Karpas-422 (cell line): ENCODE measurements at regions not wholly inside any gene's neighbourhood (a gene's known extent, or its start where the extent isn't known, plus 50 kb on each side); places are given as distances from the start of the nearest gene placed in this dataset.

Source experiments
- DNase-seq: peaks from one replicate; pipeline ENCODE4 v3.0.0-alpha.2; 2015
- H2AFZ ChIP-seq: fragments of 200-600 bp; sonication (generic); 2 replicates; pipeline ENCODE4 v1.6.1; 2014; ENCODE audit warnings: antibody characterized with exemption, low read length, mixed read lengths
- H3K27ac ChIP-seq: fragments of 200-600 bp; sonication (generic); 2 replicates; pipeline ENCODE4 v1.5.1; 2014; ENCODE audit warnings: mild to moderate bottlenecking, low read length, moderate library complexity
- H3K27me3 ChIP-seq: fragments of 200-600 bp; sonication (generic); 2 replicates; pipeline ENCODE4 v1.6.1; 2014; ENCODE audit warnings: low read length, mixed read lengths
- H3K36me3 ChIP-seq: fragments of 200-600 bp; sonication (generic); 2 replicates; pipeline ENCODE4 v1.6.1; 2014; ENCODE audit warnings: low read length, mixed read lengths; ENCODE audit not compliant: insufficient read depth
- H3K4me1 ChIP-seq: fragments of 200-600 bp; sonication (generic); 2 replicates; pipeline ENCODE4 v1.6.1; 2014; ENCODE audit warnings: mild to moderate bottlenecking, low read length, mixed read lengths
- H3K4me2 ChIP-seq: fragments of 200-600 bp; sonication (generic); 2 replicates; pipeline ENCODE4 v1.6.1; 2014; ENCODE audit warnings: low read length, low read depth, mild to moderate bottlenecking; ENCODE audit not compliant: poor library complexity, severe bottlenecking
- H3K4me3 ChIP-seq: fragments of 200-600 bp; sonication (generic); 2 replicates; pipeline ENCODE4 v1.5.1; 2014; ENCODE audit warnings: mild to moderate bottlenecking, antibody characterized with exemption, low read length, mixed read lengths
- H3K79me2 ChIP-seq: fragments of 200-600 bp; sonication (generic); 2 replicates; pipeline ENCODE4 v1.6.1; 2014; ENCODE audit warnings: mild to moderate bottlenecking, low read length, mixed read lengths
- H3K9ac ChIP-seq: fragments of 200-600 bp; sonication (generic); 2 replicates; pipeline ENCODE4 v1.6.0; 2014; ENCODE audit warnings: low read length
- H3K9me2 ChIP-seq: fragments of 200-600 bp; sonication (generic), shearing (Covaris generic); replicated peaks from 2 replicates; pipeline ENCODE4 v1.6.0; 2014; ENCODE audit warnings: mild to moderate bottlenecking, low read length, moderate library complexity; ENCODE audit not compliant: insufficient read depth
- H3K9me3 ChIP-seq: fragments of 300-700, 200-600 bp; sonication (generic); 2 replicates; pipeline ENCODE4 v1.6.1; 2014; ENCODE audit warnings: low read length, mixed read lengths
- H4K20me1 ChIP-seq: fragments of 200-600 bp; sonication (generic); 2 replicates; pipeline ENCODE4 v1.6.1; 2014; ENCODE audit warnings: mild to moderate bottlenecking, antibody characterized with exemption, low read length, low read depth; ENCODE audit not compliant: insufficient read depth

- Histone ChIP-seq H3K4me2 (no peak overlapping the region), H3K9ac (no peak overlapping the region), H3K79me2 (no peaks in the 10 kb centered on the region)
Measured at GRCh38 chr9:95822583-95823431, 52.7 kb upstream of the ERCC6L2 start.

GRCh38 chr9:95822015-95822414 lies 53.5 kb upstream of the ERCC6L2 start:
- Histone ChIP-seq H3K36me3 (no peaks in the 10 kb centered on the region), H3K79me2 (no peaks in the 10 kb centered on the region), H3K4me2 (no peak overlapping the region), H3K9ac (no peak overlapping the region), H3K27me3 (no peaks in the 10 kb centered on the region), H3K27ac (no peak overlapping the region), H3K9me3 (no peaks in the 10 kb centered on the region), H3K4me3 (no peak overlapping the region), H3K4me1 (no peaks in the 10 kb centered on the region), H3K9me2 (no peaks in the 10 kb centered on the region), H2AFZ (no peak overlapping the region), H4K20me1 (no peaks in the 10 kb centered on the region)
- DNase-seq, result no peak

More at GRCh38 chr9:95822583-95823431, 52.7 kb upstream of the ERCC6L2 start:
- Histone ChIP-seq H2AFZ (no peak overlapping the region), H3K36me3 (no peaks in the 10 kb centered on the region), H3K9me3 (no peaks in the 10 kb centered on the region), H3K9me2 (no peaks in the 10 kb centered on the region), H4K20me1 (no peaks in the 10 kb centered on the region), H3K27ac (no peak overlapping the region), H3K27me3 (no peaks in the 10 kb centered on the region), H3K4me3 (no peak overlapping the region), H3K4me1 (no peaks in the 10 kb centered on the region)
- no peak for DNase-seq

GRCh38 chr9:95820074-95820473 lies 55.4 kb upstream of the ERCC6L2 start:
- Histone ChIP-seq H3K36me3 (no peaks in the 10 kb centered on the region), H2AFZ (no peak overlapping the region), H3K4me1 (no peaks in the 10 kb centered on the region), H3K9ac (no peak overlapping the region), H3K79me2 (no peaks in the 10 kb centered on the region), H3K27me3 (no peaks in the 10 kb centered on the region), H3K4me3 (no peak overlapping the region), H4K20me1 (no peaks in the 10 kb centered on the region), H3K27ac (no peak overlapping the region), H3K9me2 (no peaks in the 10 kb centered on the region), H3K9me3 (no peaks in the 10 kb centered on the region), H3K4me2 (no peak overlapping the region)
- no peak for DNase-seq

GRCh38 chr9:95819636-95820035 lies 55.9 kb upstream of the ERCC6L2 start:
- H2AFZ ChIP-seq, result no peak overlapping the region
- H4K20me1 ChIP-seq, result no peaks in the 10 kb centered on the region
- no peak overlapping the region for H3K4me3 ChIP-seq
- H3K9me3 ChIP-seq, result no peaks in the 10 kb centered on the region
- no peaks in the 10 kb centered on the region for H3K4me1 ChIP-seq
- no peaks in the 10 kb centered on the region for H3K9me2 ChIP-seq
- no peak for DNase-seq
- H3K9ac ChIP-seq, result no peak overlapping the region
- no peak overlapping the region for H3K4me2 ChIP-seq
- no peaks in the 10 kb centered on the region for H3K79me2 ChIP-seq
- H3K27me3 ChIP-seq, result no peaks in the 10 kb centered on the region
- no peaks in the 10 kb centered on the region for H3K36me3 ChIP-seq
- no peak overlapping the region for H3K27ac ChIP-seq

- no peaks in the 10 kb centered on the region for H3K79me2 ChIP-seq
- no peak overlapping the region for H3K4me2 ChIP-seq
- no peaks in the 10 kb centered on the region for H3K9me3 ChIP-seq
- H3K4me1 ChIP-seq, result no peaks in the 10 kb centered on the region
- H3K4me3 ChIP-seq, result no peak overlapping the region
- no peak overlapping the region for H3K9ac ChIP-seq
- H3K36me3 ChIP-seq, result no peaks in the 10 kb centered on the region
- no peaks in the 10 kb centered on the region for H4K20me1 ChIP-seq
- H3K9me2 ChIP-seq, result no peaks in the 10 kb centered on the region
- H3K27ac ChIP-seq, result no peak overlapping the region
- no peak for DNase-seq
- no peak overlapping the region for H2AFZ ChIP-seq
- H3K27me3 ChIP-seq, result no peaks in the 10 kb centered on the region
Measured at GRCh38 chr9:95817205-95817604, 58.3 kb upstream of the ERCC6L2 start.

- Histone ChIP-seq H3K36me3 (no peaks in the 10 kb centered on the region), H3K9ac (no peak overlapping the region), H2AFZ (no peak overlapping the region), H3K4me2 (no peak overlapping the region), H3K79me2 (no peaks in the 10 kb centered on the region), H3K4me3 (no peak overlapping the region), H3K27me3 (no peaks in the 10 kb centered on the region), H3K27ac (no peak overlapping the region), H4K20me1 (no peaks in the 10 kb centered on the region), H3K9me2 (no peaks in the 10 kb centered on the region), H3K4me1 (no peaks in the 10 kb centered on the region), H3K9me3 (no peaks in the 10 kb centered on the region)
- DNase-seq, result no peak
Measured at GRCh38 chr9:95816716-95817115, 58.8 kb upstream of the ERCC6L2 start.

GRCh38 chr9:95815961-95816360 lies 59.5 kb upstream of the ERCC6L2 start:
- Histone ChIP-seq H3K4me2 (no peak overlapping the region), H3K36me3 (no peaks in the 10 kb centered on the region), H3K27me3 (no peaks in the 10 kb centered on the region), H3K9ac (no peak overlapping the region), H3K9me3 (no peaks in the 10 kb centered on the region), H3K4me3 (no peak overlapping the region), H3K9me2 (no peaks in the 10 kb centered on the region), H3K27ac (no peak overlapping the region), H3K79me2 (no peaks in the 10 kb centered on the region), H4K20me1 (no peaks in the 10 kb centered on the region), H2AFZ (no peak overlapping the region), H3K4me1 (no peaks in the 10 kb centered on the region)
- no peak for DNase-seq

GRCh38 chr9:95815133-95815532 lies 60.4 kb upstream of the ERCC6L2 start:
- H3K4me3 ChIP-seq, result no peak overlapping the region
- no peaks in the 10 kb centered on the region for H3K36me3 ChIP-seq
- no peaks in the 10 kb centered on the region for H3K9me2 ChIP-seq
- H3K9ac ChIP-seq, result no peak overlapping the region
- no peak overlapping the region for H2AFZ ChIP-seq
- no peaks in the 10 kb centered on the region for H3K4me1 ChIP-seq
- no peak for DNase-seq
- no peaks in the 10 kb centered on the region for H4K20me1 ChIP-seq
- no peaks in the 10 kb centered on the region for H3K9me3 ChIP-seq
- H3K4me2 ChIP-seq, result no peak overlapping the region
- no peak overlapping the region for H3K27ac ChIP-seq
- no peaks in the 10 kb centered on the region for H3K27me3 ChIP-seq
- no peaks in the 10 kb centered on the region for H3K79me2 ChIP-seq
